Activated B cell treated with CpG ODN at 0.5 μM for 24 hours (primary cell): ENCODE measurements at regions not wholly inside any gene's neighbourhood (a gene's known extent, or its start where the extent isn't known, plus 50 kb on each side); places are given as distances from the start of the nearest gene placed in this dataset.
A peak's percentile ranks its signal among the peaks of the same experiment; 100 is the strongest.

ENCODE experiments used
- ATAC-seq: fragments of 200-7000 bp; cut with Tn5 transposase; one replicate; pipeline ENCODE4 v1.10.0; 2021; ENCODE audit warnings: low read depth, mild to moderate bottlenecking, moderate library complexity
- CTCF ChIA-PET: fragments of 350-600 bp; sonication (Branson Sonifier 250); formaldehyde crosslinking; loops from one replicate; lab custom pipeline; 2021; ENCODE audit warnings: antibody characterized with exemption; lab: Charles Lee
- POLR2A ChIA-PET: fragments of 350-600 bp; sonication (Branson Sonifier 250); formaldehyde crosslinking; loops from one replicate; lab custom pipeline; 2021; ENCODE audit warnings: antibody characterized with exemption; lab: Charles Lee
- DNase-seq: peaks from one replicate; pipeline ENCODE4 v3.0.0; 2022
- H3K27ac Mint-ChIP-seq: one replicate; pipeline ENCODE4 v1.8.0; 2020; ENCODE audit warnings: mixed read lengths
- H3K27me3 Mint-ChIP-seq: one replicate; pipeline ENCODE4 v1.8.0; 2021; ENCODE audit warnings: mixed read lengths
- H3K36me3 Mint-ChIP-seq: one replicate; pipeline ENCODE4 v1.8.0; 2021; ENCODE audit warnings: low read depth, mixed read lengths
- H3K4me1 Mint-ChIP-seq: one replicate; pipeline ENCODE4 v1.8.0; 2021; ENCODE audit warnings: mixed read lengths
- H3K4me3 Mint-ChIP-seq: one replicate; pipeline ENCODE4 v1.8.0; 2020; ENCODE audit warnings: mild to moderate bottlenecking, mixed read lengths
- H3K9me3 Mint-ChIP-seq: one replicate; pipeline ENCODE4 v1.8.0; 2020; ENCODE audit warnings: mixed read lengths
- intact Hi-C: fragments of 100-400 bp; cut with micrococcal nuclease; formaldehyde crosslinking; loops from one replicate; pipeline ENCODE4 v1.15.1; 2024
- TF ChIP-seq, protein P1 (sequence below): fragments of 200-600 bp; IDR thresholded peaks from one replicate; pipeline ENCODE4 v1.8.0; 2022; ENCODE audit warnings: antibody characterized with exemption, mild to moderate bottlenecking

DNA sequence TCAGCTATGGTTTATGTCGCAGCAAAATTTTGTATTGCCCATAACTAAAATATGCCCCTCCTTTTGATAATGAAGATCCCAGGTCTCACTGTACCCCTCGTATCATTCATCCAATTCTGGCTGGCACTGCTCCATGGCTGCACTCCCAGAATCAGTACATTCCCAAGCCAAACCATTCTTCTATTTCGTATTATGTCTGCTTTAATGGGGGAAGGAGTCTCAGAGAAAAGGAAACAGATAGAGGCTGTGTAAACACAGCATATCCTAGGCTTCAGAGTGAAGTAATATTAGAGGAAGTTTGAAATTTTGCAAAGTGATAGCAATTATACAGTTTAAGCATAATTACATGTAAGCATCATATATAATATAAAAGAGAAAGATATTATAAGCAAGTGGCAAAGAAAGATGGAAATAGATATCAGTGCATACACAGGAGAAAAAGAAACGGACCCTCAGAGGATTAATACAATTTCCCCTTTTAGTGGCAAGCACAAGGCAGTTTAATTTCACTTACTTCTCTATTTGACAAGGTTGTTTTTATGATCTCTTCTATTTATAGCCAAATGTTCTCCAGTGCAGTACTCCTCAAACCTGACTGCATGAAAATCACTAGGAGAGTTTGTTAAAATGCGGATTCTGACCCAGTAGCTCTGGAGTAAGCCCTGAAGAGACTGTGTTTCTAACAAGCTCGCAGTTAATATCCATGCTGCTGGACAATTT is 56.5 kb upstream of the TENT5A start:
- peaks cover 34% of the 10 kb centered on the region for H3K4me1 Mint-ChIP-seq
- H3K27me3 Mint-ChIP-seq: no peaks in the 10 kb centered on the region
- TF ChIP-seq, protein P1, sequence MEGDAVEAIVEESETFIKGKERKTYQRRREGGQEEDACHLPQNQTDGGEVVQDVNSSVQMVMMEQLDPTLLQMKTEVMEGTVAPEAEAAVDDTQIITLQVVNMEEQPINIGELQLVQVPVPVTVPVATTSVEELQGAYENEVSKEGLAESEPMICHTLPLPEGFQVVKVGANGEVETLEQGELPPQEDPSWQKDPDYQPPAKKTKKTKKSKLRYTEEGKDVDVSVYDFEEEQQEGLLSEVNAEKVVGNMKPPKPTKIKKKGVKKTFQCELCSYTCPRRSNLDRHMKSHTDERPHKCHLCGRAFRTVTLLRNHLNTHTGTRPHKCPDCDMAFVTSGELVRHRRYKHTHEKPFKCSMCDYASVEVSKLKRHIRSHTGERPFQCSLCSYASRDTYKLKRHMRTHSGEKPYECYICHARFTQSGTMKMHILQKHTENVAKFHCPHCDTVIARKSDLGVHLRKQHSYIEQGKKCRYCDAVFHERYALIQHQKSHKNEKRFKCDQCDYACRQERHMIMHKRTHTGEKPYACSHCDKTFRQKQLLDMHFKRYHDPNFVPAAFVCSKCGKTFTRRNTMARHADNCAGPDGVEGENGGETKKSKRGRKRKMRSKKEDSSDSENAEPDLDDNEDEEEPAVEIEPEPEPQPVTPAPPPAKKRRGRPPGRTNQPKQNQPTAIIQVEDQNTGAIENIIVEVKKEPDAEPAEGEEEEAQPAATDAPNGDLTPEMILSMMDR: no peak
- DNase-seq (no peak), ATAC-seq (peak; percentile 65)
- ChIA-PET POLR2A (interaction anchor here (1.7 kb wide), 1 partner anchor 57 kb away, joined by 5 read pairs; the partner anchor contains the start of gene TENT5A), CTCF (no interaction called here)
- peak overlapping the region; percentile 78 for H3K27ac Mint-ChIP-seq
- peak overlapping the region; percentile 70 for H3K4me3 Mint-ChIP-seq
- intact Hi-C loops: loop anchor here (2.0 kb wide), 1 partner anchor 56 kb away; the partner anchor contains the start of gene TENT5A
- no peaks in the 10 kb centered on the region for H3K36me3 Mint-ChIP-seq
- H3K9me3 Mint-ChIP-seq: no peaks in the 10 kb centered on the region

DNA sequence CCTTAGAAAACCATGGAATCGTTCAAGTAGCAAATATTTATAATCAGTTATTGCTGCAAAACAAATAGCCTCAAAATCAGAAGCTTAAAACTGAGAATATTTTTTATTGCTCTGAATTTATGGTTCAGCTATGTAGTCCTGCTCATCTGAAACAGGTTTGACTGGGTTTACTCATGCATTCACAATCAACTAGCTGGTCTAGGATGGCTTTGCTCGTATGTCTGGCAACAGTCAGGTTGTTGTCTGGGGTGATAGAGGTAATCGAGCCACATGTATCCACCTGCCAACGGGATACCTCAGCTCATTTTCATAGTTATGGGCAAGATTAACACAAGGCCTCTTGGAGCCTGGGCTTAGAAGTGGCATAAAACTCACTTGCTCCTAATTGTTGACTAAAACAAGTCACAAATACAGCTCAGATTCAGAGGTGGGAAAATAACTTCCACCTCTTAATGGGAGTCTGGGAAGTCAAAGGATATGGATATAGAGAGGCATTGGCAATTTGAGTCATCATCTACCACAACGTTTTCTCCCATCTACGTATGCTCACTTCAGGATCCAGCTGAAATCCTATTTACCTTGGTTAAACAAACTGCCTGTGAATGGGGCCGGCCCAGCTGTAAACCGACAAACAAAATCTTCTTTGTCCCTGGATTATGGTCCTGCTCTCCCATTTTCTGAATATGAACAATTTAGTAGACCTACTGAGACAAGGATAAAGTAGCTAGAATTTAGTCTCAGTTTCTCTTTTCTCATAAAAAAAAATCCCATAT is 54.5 kb upstream of the TENT5A start:
- intact Hi-C loops: no loop called here
- DNase-seq (no peak), ATAC-seq (no peak)
- Mint-ChIP-seq H3K36me3 (no peaks in the 10 kb centered on the region), H3K27ac (no peak overlapping the region), H3K27me3 (no peaks in the 10 kb centered on the region), H3K4me3 (no peak overlapping the region), H3K4me1 (peaks cover 23% of the 10 kb centered on the region), H3K9me3 (no peaks in the 10 kb centered on the region)
- TF ChIP-seq, protein P1: no peak
- ChIA-PET CTCF (no interaction called here), POLR2A (no interaction called here)

DNA sequence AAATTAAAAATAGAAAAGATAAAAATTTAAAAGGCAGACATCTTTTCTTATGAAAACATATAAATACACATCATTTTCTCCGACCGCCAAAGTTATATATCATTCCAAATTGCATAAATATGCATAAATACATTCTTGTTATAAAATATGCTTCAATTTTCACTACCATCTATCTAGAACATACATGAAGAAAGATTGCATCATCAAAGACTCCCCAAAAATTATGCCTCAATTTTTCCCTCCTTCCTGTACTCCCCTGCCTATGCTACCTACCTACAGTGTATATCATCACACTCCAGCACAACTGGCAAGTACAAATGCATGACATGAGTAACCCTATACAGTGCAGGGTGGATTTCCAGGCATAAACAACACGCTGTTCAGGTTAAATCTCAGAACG is 49.9 kb upstream of the TENT5A start:
- H3K36me3 Mint-ChIP-seq: no peaks in the 10 kb centered on the region
- H3K4me3 Mint-ChIP-seq: no peak overlapping the region
- intact Hi-C loops: no loop called here
- no peak overlapping the region for H3K27ac Mint-ChIP-seq
- no peaks in the 10 kb centered on the region for H3K27me3 Mint-ChIP-seq
- H3K9me3 Mint-ChIP-seq: no peaks in the 10 kb centered on the region
- H3K4me1 Mint-ChIP-seq: peaks cover 2% of the 10 kb centered on the region
- TF ChIP-seq, protein P1: no peak
- POLR2A ChIA-PET: no interaction called here
- no peak for ATAC-seq
- CTCF ChIA-PET: no interaction called here
- no peak for DNase-seq
